ENCODE measurements at regions not wholly inside any gene's neighbourhood (a gene's known extent, or its start where the extent isn't known, plus 50 kb on each side); places are given as distances from the start of the nearest gene placed in this dataset.

- TF ChIP-seq CTCF (conservative IDR thresholded peaks at IDR 0.05) (no peak), ZFX (IDR thresholded peaks at IDR 0.05) (no peak)
Measured at GRCh38 chr18:73189718-73190117, 321.9 kb upstream of the NETO1 start.

Data from C4-2B (cell line).